Natural killer cell (primary cell): ENCODE measurements at regions not wholly inside any gene's neighbourhood (a gene's known extent, or its start where the extent isn't known, plus 50 kb on each side); places are given as distances from the start of the nearest gene placed in this dataset.

Experiments
- ATAC-seq, 3 donors: fragments of 150-1000 bp in 2 of 3; fragments of 200-7000 bp in 1 of 3; cut with Tn5 transposase; 1 replicate in 1 of 3; 2 replicates in 2 of 3; pipeline ENCODE4 v1.10.0; 2021; ENCODE audit warnings: mild to moderate bottlenecking in 2 of 3, moderate library complexity in 2 of 3
- DNase-seq, 2 donors: peaks; one replicate each; pipeline versions ENCODE4 v3.0.0 to v3.0.0-alpha.2; 2013 to 2021; ENCODE audit warnings: mixed read lengths in 1 of 2
- H3K27ac ChIP-seq: one replicate; pipeline ENCODE4 v1.5.1; 2013; ENCODE audit warnings: mild to moderate bottlenecking, low read length
- H3K27me3 ChIP-seq: one replicate; pipeline ENCODE4 v1.6.1; 2013; ENCODE audit warnings: low read length; ENCODE audit not compliant: control insufficient read depth, insufficient read depth
- H3K36me3 ChIP-seq: one replicate; pipeline ENCODE4 v1.6.1; 2013; ENCODE audit warnings: low read length; ENCODE audit not compliant: control insufficient read depth, insufficient read depth
- H3K4me1 ChIP-seq: one replicate; pipeline ENCODE4 v1.6.1; 2013; ENCODE audit warnings: low read length; ENCODE audit not compliant: control insufficient read depth, insufficient read depth
- H3K4me3 ChIP-seq: one replicate; pipeline ENCODE4 v1.5.1; 2013; ENCODE audit warnings: low read length
- H3K9me3 ChIP-seq: one replicate; pipeline ENCODE4 v1.6.1; 2013; ENCODE audit warnings: low read length; ENCODE audit not compliant: control insufficient read depth, insufficient read depth
- H3K27ac Mint-ChIP-seq, 2 donors: one replicate each; pipeline ENCODE4 v1.8.0; 2022; ENCODE audit warnings: mild to moderate bottlenecking in 2 of 2, mixed read lengths in 2 of 2, moderate library complexity in 1 of 2
- H3K27me3 Mint-ChIP-seq, 2 donors: one replicate each; pipeline ENCODE4 v1.8.0; 2022; ENCODE audit warnings: low read depth in 2 of 2, mixed read lengths in 2 of 2
- H3K36me3 Mint-ChIP-seq: one replicate; pipeline ENCODE4 v1.8.0; 2022; ENCODE audit warnings: mixed read lengths
- H3K4me1 Mint-ChIP-seq, 2 donors: one replicate each; pipeline ENCODE4 v1.8.0; 2022; ENCODE audit warnings: mixed read lengths in 2 of 2
- H3K4me3 Mint-ChIP-seq: one replicate; pipeline ENCODE4 v1.8.0; 2022; ENCODE audit warnings: mild to moderate bottlenecking, moderate library complexity, mixed read lengths
- H3K9me3 Mint-ChIP-seq, 2 donors: one replicate each; pipeline ENCODE4 v1.8.0; 2022; ENCODE audit warnings: mixed read lengths in 2 of 2
- CTCF ChIP-seq: fragments of 200-600 bp; IDR thresholded peaks from one replicate; pipeline ENCODE4 v1.8.0; 2022; ENCODE audit warnings: antibody characterized with exemption
- WGBS: methylation state at CpG from one replicate; pipeline ENCODE4 v1.1.7; 2013; ENCODE audit warnings: missing lambda C conversion rate; ENCODE audit not compliant: insufficient coverage; 5-methylcytosine and 5-hydroxymethylcytosine counted together
- intact Hi-C: fragments of 100-400 bp; cut with micrococcal nuclease; formaldehyde crosslinking; loops from one replicate; pipeline ENCODE4 v1.14.2; 2022

- Histone ChIP-seq H3K4me1 (no peaks in the 10 kb centered on the region), H3K27ac (no peak overlapping the region), H3K9me3 (peaks cover 2% of the 10 kb centered on the region), H3K4me3 (no peak overlapping the region), H3K27me3 (no peaks in the 10 kb centered on the region), H3K36me3 (no peaks in the 10 kb centered on the region)
- no peak overlapping the region for H3K27ac Mint-ChIP-seq
- no peak overlapping the region for H3K4me3 Mint-ChIP-seq
- no peak for ATAC-seq
- H3K4me1 Mint-ChIP-seq: no peaks in the 10 kb centered on the region
- TF ChIP-seq CTCF: no peak
- no peaks in the 10 kb centered on the region for H3K36me3 Mint-ChIP-seq
- 69% methylated on average over 2 of the region's 2 CpGs for WGBS
- no peak for DNase-seq
- intact Hi-C loops: no loop called here
- no peaks in the 10 kb centered on the region for H3K27me3 Mint-ChIP-seq
- H3K9me3 Mint-ChIP-seq: peaks cover 13 to 23% of the 10 kb centered on the region in 2 donors
Observed at GRCh38 chr15:46652266-46652665, 1017.4 kb downstream of the SQOR start.

- Histone ChIP-seq H3K4me1 (no peaks in the 10 kb centered on the region), H3K27ac (no peak overlapping the region), H3K27me3 (no peaks in the 10 kb centered on the region), H3K36me3 (no peaks in the 10 kb centered on the region), H3K4me3 (no peak overlapping the region), H3K9me3 (no peaks in the 10 kb centered on the region)
- 100% methylated on average over 1 of the region's 2 CpGs for WGBS
- Mint-ChIP-seq H3K36me3 (peaks cover 12% of the 10 kb centered on the region), H3K9me3 (peaks cover 13 to 38% of the 10 kb centered on the region in 2 donors), H3K27me3 (no peaks in the 10 kb centered on the region), H3K4me1 (no peaks in the 10 kb centered on the region), H3K27ac (no peak overlapping the region), H3K4me3 (no peak overlapping the region)
- intact Hi-C loops: no loop called here
- ATAC-seq (no peak), DNase-seq (no peak)
- no peak for TF ChIP-seq CTCF
Observed at GRCh38 chr15:46654993-46655392, 1020.2 kb downstream of the SQOR start.

- Mint-ChIP-seq H3K36me3 (peaks cover 12% of the 10 kb centered on the region), H3K27me3 (no peaks in the 10 kb centered on the region), H3K4me3 (no peak overlapping the region), H3K27ac (no peak overlapping the region), H3K9me3 (peaks cover 13 to 34% of the 10 kb centered on the region in 2 donors), H3K4me1 (no peaks in the 10 kb centered on the region)
- no peak for TF ChIP-seq CTCF
- ATAC-seq (no peak), DNase-seq (no peak)
- intact Hi-C loops: no loop called here
- H3K27me3 ChIP-seq: no peaks in the 10 kb centered on the region
- no peak overlapping the region for H3K27ac ChIP-seq
- H3K4me3 ChIP-seq: no peak overlapping the region
- no peaks in the 10 kb centered on the region for H3K9me3 ChIP-seq
- no peaks in the 10 kb centered on the region for H3K36me3 ChIP-seq
- no peaks in the 10 kb centered on the region for H3K4me1 ChIP-seq
Observed at GRCh38 chr15:46660096-46660842, 1025.4 kb downstream of the SQOR start.

- no peak overlapping the region for H3K27ac Mint-ChIP-seq
- ATAC-seq: no peak
- H3K9me3 Mint-ChIP-seq: peaks cover 11 to 24% of the 10 kb centered on the region in 2 donors
- Histone ChIP-seq H3K4me3 (no peak overlapping the region), H3K4me1 (no peaks in the 10 kb centered on the region), H3K27me3 (no peaks in the 10 kb centered on the region), H3K36me3 (no peaks in the 10 kb centered on the region), H3K27ac (no peak overlapping the region), H3K9me3 (no peaks in the 10 kb centered on the region)
- no peaks in the 10 kb centered on the region for H3K27me3 Mint-ChIP-seq
- no peaks in the 10 kb centered on the region for H3K36me3 Mint-ChIP-seq
- H3K4me3 Mint-ChIP-seq: no peak overlapping the region
- no peak for TF ChIP-seq CTCF
- DNase-seq: no peak
- WGBS: 83% methylated on average over 1 of the region's 2 CpGs
- no peaks in the 10 kb centered on the region for H3K4me1 Mint-ChIP-seq
- intact Hi-C loops: no loop called here
Observed at GRCh38 chr15:46670258-46670657, 1035.4 kb downstream of the SQOR start.
